ENCODE measurements at regions not wholly inside any gene's neighbourhood (a gene's known extent, or its start where the extent isn't known, plus 50 kb on each side); places are given as distances from the start of the nearest gene placed in this dataset.
"Not testable (repeated sequence)": the region's sequence is repeated elsewhere in the genome, so short reads cannot be mapped to it uniquely, and the experiment has no call there.

DNA sequence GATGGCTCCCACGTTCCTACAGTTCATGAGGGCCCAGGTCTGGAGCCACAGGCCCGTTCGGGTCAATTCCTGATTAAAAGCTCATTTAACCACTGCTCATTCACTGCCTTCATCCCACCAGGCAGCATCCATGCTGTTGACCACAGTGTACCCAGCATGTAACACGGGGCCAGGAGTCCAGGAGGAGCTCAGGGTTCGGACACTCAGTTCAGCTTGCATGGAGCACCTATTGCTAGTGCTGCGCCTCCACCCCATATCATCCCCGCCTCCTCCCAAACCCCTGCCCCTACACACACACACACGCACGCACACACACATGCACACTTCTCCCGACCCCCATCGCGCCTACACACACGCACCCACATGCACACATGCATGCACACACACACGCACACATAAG, 72.9 kb upstream of the SNTG2 start:
- no peak for DNase-seq (ENCODE audit: low read depth in 2 of 2)

DNA sequence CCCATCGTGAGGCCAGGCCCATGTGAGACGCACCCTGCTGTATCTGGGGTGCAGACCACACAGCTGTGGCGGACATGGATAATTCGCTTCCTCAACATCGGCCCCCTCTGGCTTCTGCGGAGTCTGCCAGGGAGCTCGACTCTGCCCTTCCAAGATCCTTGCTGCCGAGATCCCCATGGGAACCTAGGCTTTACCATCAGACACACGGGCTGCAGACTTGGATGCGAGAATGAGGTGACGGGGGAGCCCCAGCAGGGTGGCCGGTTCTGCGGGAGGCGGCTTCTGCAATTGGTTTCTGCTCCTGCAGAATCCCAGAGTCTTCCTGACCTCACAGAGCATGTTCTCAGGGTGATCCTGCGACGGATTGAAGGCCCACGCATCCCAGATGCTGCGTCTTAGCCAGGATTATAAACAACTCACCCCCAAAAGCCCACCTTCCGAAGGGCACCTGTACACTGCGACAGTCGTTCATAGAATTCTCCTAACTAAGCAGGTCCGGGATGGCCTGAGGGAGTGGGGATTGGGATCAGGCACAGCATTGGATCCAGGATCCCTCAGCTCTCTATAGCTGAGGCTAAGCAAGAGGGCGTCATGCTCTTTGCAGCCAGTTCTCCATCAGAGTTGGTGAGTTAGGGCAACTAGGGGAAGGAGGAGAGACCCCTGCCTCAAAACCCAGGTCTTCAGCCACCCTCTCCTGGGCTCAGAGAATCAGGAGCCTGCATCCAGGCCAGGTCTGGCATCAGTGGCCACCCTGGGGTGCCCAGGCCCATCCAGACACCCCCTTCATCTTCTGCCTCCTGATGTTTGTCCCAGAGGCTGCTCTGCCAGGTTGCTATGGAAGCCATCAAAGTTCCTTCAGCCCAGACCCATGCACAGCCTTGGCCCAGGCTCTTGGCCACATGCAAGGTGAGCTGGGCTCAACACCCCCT, 74.7 kb upstream of the SNTG2 start:
- no peak for DNase-seq (ENCODE audit: low read depth in 2 of 2)

DNA sequence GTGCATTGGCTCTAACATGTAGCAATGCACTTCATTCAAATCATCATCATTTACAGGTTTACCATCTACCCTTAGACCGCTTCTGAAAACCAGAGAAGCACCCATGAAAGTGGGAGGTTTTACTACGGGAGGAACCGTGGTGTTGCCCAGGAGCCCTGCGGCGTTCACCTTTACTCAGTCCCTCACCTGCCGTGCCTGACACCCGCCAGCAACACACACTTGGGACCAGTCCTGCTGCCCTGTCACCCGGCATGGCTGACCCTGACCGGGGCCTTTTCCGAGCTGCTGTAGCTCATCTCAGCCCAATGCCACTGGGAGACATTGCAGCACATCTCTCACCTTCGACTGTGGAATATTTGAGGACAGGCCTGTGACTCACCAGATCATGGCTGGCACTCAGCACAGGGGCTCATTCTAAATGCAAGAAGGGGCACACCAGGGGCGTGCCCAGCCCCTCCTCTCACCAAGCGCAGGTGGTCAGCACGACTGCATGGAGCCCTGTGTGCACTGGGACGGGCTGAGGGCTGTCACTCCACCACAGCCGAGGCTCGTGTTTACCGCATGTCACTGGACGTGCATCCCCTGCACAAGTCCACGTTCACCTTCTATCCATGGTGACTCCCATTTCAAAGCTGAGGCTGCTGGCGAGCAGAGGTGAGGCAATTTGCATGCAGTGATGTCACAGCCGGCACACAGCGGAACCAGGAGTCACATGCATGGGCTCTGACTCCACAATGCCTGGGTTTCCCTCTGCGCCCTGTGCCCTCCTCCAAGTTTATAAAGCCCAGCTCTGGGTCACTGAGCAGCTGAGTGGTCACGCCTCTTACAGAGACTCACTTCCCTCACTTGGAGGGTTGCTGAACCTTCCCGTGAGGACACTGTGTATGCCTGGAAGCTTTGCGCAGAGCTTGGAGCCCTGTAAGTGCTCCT, 76.7 kb upstream of the SNTG2 start:
- DNase-seq (ENCODE audit: low read depth in 2 of 2), result no peak

DNA sequence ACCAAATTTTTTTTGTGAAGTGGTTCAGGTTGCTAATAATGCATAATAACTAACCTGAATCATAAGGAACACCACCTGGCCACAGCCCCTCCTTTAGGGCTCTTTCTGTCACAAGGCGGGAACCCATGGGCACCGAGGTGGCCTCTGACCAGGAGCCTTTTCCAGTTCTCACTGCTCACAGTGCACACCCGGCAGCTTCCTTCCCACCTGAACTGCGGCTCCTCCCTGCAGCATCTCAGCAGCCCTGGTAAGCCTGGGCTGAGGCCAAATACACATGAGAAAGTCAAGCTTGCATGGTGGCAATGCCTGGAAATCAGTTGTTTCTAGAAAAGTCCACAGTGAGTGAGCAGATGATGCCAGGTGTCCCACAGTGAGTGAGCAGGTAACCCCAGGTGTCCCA, 77.6 kb upstream of the SNTG2 start:
- no peak for DNase-seq (ENCODE audit: low read depth in 2 of 2)

DNA sequence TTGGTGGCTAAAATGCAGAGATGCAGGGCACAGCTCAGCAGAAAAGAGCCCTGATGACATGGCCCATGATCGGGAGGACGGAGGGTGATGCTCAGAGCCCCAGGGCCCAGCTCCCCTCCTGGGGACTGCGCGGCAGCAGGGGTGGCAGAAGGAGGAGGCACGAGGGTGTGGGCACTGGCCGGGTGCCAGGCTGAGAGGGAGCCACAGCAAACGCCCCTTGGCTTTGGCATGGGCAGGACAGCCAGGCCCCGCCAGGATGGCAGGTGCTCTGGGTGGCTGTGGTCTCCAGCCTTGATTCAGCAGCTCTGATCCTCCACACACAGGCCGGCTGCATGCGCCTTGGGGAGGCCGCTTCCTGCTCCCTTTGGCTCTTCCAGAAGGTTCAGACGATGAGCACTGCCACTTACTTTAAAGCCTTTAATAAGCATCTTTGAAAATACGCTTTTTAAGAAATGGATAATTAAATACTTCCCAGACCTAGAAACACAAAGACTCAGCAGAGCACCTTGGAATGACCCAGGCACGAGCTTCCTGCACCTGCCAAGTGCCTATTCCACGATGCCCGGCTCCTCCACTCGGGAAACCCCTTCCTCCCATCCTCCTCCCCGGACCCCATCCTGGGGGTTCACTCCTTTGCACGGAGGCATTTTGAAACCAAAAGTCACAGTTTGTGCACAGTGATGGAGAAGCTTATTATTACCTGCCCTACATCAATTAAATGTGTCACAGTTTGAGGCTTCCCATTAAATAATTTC, 78.5 kb upstream of the SNTG2 start:
- no peak for DNase-seq (ENCODE audit: low read depth in 2 of 2)

DNA sequence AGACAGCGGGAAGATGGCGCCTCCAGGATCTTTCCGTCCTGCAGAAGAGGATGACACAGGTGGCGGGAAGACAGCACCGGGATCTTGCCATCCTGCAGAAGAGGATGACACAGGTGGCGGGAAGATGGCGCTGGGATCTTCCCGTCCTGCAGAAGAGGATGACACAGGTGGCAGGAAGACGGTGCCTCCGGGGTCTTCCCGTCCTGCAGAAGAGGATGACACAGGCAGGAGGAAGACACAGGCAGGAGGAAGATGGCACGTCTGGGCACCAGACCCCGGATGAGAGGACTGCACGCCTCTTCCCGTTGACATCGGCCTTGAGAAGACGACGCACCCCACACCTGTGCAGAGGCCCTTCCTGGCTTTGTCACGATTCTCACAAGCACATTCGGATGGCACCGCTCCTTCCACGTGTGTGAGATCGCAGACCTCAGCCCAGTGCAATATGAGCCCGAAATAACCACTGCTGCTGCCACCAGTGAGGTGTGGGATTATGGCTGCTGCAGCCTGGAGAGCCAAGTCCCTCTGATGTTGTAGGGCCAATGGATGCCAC, 79.4 kb upstream of the SNTG2 start:
- no peak for DNase-seq (ENCODE audit: low read depth in 2 of 2)

DNA sequence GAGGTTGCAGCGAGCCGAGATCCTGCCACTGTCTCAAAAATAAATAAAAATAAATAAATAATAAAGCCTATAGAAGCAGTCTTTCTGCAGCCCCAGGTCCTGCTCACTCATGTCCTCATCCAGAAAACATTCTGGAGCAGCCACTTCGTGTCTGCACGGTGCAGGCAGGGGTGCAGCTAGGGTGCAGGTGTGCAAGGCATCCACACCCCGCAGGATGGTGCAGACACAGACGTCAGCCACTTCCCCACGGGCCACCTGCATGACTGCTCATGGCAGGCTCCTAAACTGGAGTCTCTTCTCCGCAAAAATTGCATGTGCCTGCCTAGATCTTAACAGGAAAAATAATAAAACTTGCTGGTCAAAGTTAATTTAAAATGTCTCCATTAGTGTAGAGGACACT, 80.2 kb upstream of the SNTG2 start:
- DNase-seq (ENCODE audit: low read depth in 2 of 2), result no peak

DNA sequence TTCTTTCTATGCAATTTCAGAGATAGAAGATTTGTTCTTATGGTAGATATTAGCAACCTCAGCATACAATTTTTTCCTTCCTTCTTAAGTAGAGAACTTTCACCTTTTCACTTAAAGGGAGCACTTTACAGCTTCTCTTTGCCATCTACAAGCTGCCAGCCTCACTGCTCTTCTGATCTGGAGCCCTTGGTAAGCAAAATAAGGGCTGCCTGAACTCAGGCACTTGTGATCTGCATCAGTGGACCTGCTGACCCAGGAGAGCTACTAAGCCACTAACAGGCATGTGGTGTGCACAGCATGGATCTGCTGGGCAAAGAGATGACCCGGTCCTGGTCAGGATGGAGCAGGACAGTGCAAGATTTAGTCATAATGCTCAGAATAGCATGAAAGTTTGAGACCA, 80.8 kb upstream of the SNTG2 start:
- DNase-seq (ENCODE audit: low read depth in 2 of 2), result no peak

DNA sequence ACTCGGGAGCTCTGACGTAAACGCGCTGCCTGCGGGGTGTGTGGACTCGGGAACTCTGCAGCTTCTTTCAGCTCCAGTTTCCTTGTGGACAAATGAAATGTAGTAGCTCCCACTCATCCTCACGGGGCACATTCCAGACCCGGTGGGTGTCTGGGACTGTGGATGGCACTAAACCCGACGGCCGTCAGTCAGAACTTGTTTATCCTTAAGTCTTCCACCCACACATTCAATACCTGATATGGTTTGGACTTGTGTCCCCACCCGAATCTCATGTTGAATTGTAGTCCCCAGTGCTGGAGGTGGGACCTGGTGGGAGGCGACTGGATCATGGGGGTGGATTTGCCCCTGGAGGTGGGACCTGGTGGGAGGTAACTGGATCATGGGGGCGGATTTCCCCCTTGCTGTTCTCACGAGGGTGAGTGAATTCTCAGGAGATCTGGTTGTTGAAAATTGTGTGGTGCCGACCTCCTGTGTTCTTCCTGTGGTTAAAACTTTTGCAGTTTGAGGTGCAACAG, 81.2 kb upstream of the SNTG2 start:
- DNase-seq (ENCODE audit: low read depth in 2 of 2), result no peak

DNA sequence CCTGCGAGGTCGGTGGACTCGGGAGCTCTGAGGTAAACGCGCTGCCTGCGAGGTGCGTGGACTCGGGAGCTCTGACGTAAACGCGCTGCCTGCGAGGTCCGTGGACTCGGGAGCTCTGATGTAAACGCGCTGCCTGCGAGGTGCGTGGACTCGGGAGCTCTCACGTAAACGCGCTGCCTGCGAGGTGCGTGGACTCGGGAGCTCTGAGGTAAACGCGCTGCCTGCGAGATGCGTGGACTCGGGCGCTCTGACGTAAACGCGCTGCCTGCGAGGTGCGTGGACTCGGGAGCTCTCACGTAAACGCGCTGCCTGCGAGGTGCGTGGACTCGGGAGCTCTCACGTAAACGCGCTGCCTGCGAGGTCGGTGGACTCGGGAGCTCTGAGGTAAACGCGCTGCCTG, 81.8 kb upstream of the SNTG2 start:
- not testable (repeated sequence) for DNase-seq (ENCODE audit: low read depth in 2 of 2)

DNA sequence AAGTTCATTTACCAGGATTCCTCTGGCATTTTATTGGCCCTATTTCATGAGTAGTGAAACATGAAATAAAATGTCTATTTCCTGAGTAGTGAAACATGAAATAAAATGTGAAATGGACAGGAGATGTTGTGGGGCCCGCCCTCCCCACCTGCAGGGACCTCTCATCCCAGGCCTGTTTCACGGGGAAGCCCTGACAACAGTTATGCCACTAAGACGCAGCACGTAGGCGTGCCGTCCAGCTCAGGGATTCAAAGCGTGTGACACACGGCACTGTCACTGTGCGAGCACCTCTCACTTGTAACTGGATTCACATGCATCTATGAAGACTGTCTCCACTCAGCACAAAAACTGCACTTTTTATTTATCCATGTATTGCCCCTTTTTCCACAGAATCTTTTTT, 83.4 kb upstream of the SNTG2 start:
- no peak for DNase-seq (ENCODE audit: low read depth in 2 of 2)

DNA sequence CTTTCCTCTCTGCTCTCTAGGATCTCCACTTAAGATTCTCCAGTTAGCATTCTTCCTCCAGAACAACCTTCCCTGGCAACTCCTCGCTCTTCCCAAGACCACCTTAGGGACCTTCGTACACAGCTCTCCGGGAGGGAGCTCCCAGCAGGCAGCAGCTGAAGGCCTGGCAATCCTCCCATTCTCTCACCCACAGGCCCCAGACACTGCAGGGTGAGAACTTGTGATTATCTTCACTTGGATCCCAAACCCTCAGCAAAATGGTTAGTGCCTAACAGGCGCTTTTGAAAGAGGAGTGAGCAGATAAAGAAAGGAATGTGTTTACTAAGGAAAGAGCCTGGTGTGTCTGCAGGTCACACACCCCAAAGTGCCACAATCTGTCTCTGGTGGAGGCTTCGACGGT, 83.8 kb upstream of the SNTG2 start:
- DNase-seq (ENCODE audit: low read depth in 2 of 2), result no peak

DNA sequence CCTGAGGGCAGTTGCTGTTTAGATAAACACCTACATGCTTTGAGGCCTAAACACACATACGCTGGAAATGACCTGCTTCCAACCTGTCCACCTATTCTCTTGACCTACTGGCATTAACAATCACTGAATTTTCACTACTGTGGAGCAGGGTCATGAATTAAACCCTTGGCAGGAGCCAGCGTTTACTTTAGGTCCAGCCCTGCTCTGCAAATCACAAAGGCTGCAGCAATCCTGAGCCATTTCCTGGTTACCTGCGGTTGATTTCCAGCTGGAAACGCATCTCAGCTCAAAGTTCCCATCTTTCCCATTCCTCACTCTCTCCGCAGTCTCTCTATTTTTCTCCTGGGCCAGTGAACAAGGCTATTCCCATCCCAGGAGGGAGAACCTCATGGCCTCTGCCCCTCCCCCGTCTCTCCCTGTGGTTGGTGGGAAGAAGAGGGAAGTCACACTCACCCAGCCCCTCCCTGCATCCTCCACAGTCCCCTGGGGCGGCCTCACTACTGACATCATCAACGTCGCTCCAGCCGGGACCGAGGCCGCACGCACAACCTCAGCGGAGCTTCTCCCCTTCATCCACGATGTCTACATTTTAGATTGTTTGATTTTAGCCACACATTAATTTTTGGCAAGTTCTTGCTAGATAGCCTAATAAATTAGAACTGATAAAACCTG, 84.5 kb upstream of the SNTG2 start:
- DNase-seq (ENCODE audit: low read depth in 2 of 2), result no peak

DNA sequence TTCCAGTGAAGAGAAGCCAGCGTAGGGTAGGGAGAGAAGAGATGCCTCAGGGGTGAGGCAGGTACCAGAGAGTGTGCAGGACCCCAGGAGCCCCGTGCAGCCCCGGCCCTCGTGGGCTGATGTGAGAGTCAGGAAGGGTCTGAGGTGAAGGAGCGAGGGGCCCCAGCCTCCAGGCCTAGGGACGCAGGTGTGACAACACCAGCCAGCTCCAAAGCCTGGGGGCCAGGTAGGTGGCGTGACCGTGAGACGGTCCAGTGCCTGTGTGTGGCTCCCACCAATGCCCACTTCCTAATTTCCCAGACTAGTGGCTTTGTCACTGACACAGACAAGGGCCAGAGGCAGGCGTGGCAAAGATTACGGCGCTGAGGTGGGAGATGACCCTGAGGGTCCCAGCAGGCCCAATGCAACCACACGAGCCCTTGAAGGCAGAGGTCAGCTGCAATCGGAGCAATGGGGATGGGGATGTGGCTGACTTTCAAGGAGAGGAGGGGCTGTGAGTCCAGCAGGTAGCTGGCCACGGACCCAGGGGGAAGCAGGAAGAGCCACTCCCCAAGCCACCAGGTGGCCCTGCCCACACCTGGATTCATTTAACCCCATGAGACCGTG, 86.0 kb upstream of the SNTG2 start:
- DNase-seq (ENCODE audit: low read depth in 2 of 2), result no peak

DNA sequence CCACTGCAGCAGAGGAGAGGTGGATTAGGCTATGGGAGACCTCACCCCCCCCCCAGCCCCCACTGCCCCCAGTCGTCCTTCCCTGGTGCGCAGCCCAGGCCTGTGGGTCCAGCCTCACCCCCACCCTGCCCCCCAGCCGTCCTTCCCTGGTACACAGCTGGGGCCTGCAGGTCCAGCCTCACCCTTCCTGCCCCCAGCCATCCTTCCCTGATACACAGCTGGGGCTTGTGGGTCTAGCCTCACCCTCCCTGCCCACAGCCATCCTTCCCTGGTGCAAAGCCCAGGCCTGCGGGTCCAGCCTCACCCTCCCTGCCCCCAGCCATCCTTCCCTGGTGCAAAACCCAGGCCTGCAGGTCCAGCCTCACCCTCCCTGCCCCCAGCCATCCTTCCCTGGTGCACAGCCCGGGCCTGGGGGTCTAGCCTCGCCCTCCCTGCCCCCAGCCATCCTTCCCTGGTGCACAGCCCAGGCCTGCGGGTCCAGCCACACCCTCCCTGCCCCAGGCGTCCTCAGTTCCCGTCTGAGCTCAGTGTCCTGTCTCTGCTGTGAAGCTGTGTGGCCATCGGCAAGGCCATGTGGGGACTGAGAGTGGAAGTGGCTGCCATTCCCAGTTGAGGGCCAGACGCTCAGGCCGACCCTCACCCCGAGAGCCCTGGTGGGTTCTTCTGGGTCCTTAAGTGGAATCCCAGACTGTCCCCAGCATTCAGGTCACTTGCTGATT, 86.8 kb upstream of the SNTG2 start:
- DNase-seq (ENCODE audit: low read depth in 2 of 2), result no peak

DNA sequence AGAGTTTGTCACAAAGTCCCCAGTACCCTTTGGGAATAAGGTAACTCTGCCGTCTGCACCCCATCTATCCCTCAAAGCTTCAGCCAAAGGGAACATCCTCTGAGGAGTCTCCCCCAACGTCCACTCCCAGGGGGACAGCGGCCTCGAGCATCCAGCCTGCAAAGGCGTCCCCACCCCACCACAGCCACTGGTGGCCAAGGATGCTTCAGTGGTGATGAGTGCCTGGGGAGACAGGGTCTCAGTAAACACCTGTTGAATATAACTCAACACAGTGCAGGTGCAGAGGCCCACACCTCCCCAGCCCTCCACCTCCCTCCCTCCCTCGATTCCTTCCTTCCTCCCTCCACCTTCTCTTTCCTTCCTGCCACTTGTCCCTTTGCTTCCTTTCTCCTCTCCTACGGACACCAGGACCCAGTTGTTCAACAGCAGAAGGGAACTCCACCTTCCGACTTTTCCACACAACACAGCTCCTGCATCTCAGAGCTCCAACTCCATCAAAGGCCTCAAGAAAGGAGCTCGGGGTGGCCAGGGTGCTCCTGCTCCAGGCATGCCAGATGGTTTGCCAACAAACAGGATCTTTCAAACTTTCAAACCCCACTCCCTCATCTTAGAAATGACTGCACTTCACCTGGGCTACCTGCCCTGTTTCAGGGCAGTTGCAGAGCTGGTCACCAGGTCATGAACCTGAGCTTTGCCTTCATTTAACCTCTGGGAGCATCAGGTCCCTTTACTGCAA, 87.8 kb upstream of the SNTG2 start:
- no peak for DNase-seq (ENCODE audit: low read depth in 2 of 2)

DNA sequence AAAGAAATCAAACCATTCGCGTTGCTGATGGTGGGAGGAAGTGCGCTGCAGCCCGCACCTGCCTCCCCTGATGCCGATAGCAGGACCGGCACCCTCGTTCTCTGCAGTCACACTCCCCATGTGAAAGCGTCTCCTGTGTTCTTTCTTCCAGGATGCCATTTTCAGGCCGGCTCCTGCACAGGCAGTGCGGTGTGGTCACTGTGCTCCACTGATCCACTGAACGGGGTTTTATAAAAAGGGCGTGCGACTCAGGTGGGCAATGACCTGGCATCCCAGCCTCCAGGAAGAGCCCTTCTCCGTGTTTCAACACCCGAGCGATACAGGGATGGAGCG, 88.3 kb upstream of the SNTG2 start:
- no peak for DNase-seq (ENCODE audit: low read depth in 2 of 2)

DNA sequence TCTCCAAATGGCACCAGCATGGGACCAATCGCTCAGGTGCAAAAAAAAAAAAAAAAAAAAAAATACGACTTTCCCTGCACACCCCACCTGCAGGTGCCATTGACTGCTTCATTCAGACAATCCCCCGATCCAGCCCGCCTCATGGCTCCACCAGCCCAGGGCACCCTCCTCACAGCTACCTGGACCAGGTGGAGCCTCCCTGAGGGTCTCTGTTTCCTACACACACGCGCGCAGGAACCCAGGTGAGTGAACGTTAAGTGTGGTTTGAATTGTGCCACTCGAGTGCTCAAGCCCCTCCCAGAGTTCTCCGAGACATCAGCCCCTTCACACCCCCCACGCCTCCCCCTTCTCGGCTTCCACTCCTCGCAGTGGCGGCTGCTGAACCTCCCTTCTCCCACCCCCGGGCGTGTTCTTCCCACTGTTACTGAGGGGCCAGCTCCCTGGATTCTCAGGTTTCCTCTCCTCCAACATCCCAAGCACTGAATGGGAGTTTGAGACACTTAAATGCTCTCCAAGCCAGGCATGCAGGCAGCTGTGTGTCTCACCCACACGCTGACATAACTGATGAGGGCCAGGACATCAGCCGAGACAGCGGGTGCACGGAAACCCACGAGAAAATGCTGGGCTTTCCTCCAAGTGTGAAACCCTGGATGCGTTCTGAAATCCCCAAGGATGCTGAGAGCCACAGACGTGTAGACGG, 88.8 kb upstream of the SNTG2 start:
- DNase-seq (ENCODE audit: low read depth in 2 of 2), result no peak

Measured in stimulated activated CD8-positive, alpha-beta memory T cell treated with anti-CD3 and anti-CD28 coated beads, Interleukin-2, amount 100 ng/mL, for 48 hours (primary cell).